Neural cell (in vitro differentiated cells): ENCODE measurements at regions not wholly inside any gene's neighbourhood (a gene's known extent, or its start where the extent isn't known, plus 50 kb on each side); places are given as distances from the start of the nearest gene placed in this dataset.

Experiments
- H2AFZ ChIP-seq: fragments of 200-600, 300-800 bp; sonication (generic), shearing (Covaris generic); 2 replicates; pipeline ENCODE4 v1.6.0; 2014; ENCODE audit warnings: low read depth, mild to moderate bottlenecking, antibody characterized with exemption, low read length, moderate library complexity
- H3F3A ChIP-seq: fragments of 200-600 bp; shearing (Covaris generic); 2 replicates; pipeline ENCODE4 v1.6.1; 2016; ENCODE audit warnings: mild to moderate bottlenecking, moderate library complexity, mixed read lengths, antibody characterized with exemption, low read length; ENCODE audit not compliant: insufficient read depth, poor library complexity, severe bottlenecking
- H3K27ac ChIP-seq: fragments of 200-600, 300-800 bp; sonication (generic), shearing (Covaris generic); 2 replicates; pipeline ENCODE4 v1.5.1; 2014; ENCODE audit warnings: mild to moderate bottlenecking, low read length, moderate library complexity
- H3K27me3 ChIP-seq: fragments of 300-800, 200-600 bp; sonication (generic), shearing (Covaris generic); 2 replicates; pipeline ENCODE4 v1.6.0; 2014; ENCODE audit warnings: mild to moderate bottlenecking, low read depth, low read length, moderate library complexity; ENCODE audit not compliant: insufficient read depth
- H3K36me3 ChIP-seq: fragments of 300-800, 200-600 bp; sonication (generic), shearing (Covaris generic); 2 replicates; pipeline ENCODE4 v1.5.1; 2014; ENCODE audit warnings: mild to moderate bottlenecking, antibody characterized with exemption, low read length, moderate library complexity; ENCODE audit not compliant: insufficient read depth
- H3K4me2 ChIP-seq: fragments of 300-800, 200-600 bp; sonication (generic), shearing (Covaris generic); 2 replicates; pipeline ENCODE4 v1.6.0; 2014; ENCODE audit warnings: mild to moderate bottlenecking, low read length
- H3K4me3 ChIP-seq: fragments of 300-800, 200-600 bp; sonication (generic), shearing (Covaris generic); 2 replicates; pipeline ENCODE4 v1.5.1; 2014; ENCODE audit warnings: mild to moderate bottlenecking, low read length, moderate library complexity
- H3K79me2 ChIP-seq: fragments of 200-600 bp; shearing (Covaris generic); replicated peaks from 2 replicates; pipeline ENCODE4 v1.6.0; 2014; ENCODE audit warnings: mild to moderate bottlenecking, low read length, moderate library complexity; ENCODE audit not compliant: insufficient read depth
- H3K9ac ChIP-seq: fragments of 300-800, 200-600 bp; sonication (generic), shearing (Covaris generic); 2 replicates; pipeline ENCODE4 v1.6.1; 2016; ENCODE audit warnings: mild to moderate bottlenecking, low read length, mixed read lengths
- H3K9me2 ChIP-seq: fragments of 200-600 bp; shearing (Covaris generic); 2 replicates; pipeline ENCODE4 v1.6.1; 2016; ENCODE audit warnings: mild to moderate bottlenecking, low read length, mixed read lengths; ENCODE audit not compliant: insufficient read depth
- H3K9me3 ChIP-seq: fragments of 200-600, 300-800 bp; sonication (generic), shearing (Covaris generic); 2 replicates; pipeline ENCODE4 v1.6.1; 2016; ENCODE audit warnings: mild to moderate bottlenecking, mixed run types, low read length, moderate library complexity, mixed read lengths
- H4K20me1 ChIP-seq: fragments of 200-600 bp; shearing (Covaris generic); 2 replicates; pipeline ENCODE4 v1.6.1; 2016; ENCODE audit warnings: mild to moderate bottlenecking, mixed run types; ENCODE audit not compliant: insufficient read depth
- CTCF ChIP-seq: fragments of 450-650 bp; IDR thresholded peaks from 2 replicates; pipeline ENCODE4 v1.5.1; 2014; ENCODE audit warnings: antibody characterized with exemption, mild to moderate bottlenecking, moderate library complexity; ENCODE audit not compliant: poor library complexity, severe bottlenecking
- EP300 ChIP-seq: fragments of 450-650 bp; conservative IDR thresholded peaks from 2 replicates; pipeline ENCODE4 v1.6.1; 2014; ENCODE audit warnings: antibody characterized with exemption, mild to moderate bottlenecking, moderate library complexity; ENCODE audit not compliant: poor library complexity, severe bottlenecking
- EZH2 ChIP-seq: fragments of 200-600, 300-800 bp; shearing (Covaris generic), sonication (generic); IDR thresholded peaks from 2 replicates; pipeline ENCODE4 v1.6.1; 2014; ENCODE audit warnings: antibody characterized with exemption, low read length, borderline replicate concordance, mild to moderate bottlenecking; ENCODE audit not compliant: insufficient read depth, poor library complexity, severe bottlenecking
- MXI1 ChIP-seq: fragments of 450-650 bp; conservative IDR thresholded peaks from 2 replicates; pipeline ENCODE4 v1.6.1; 2014; ENCODE audit warnings: antibody characterized with exemption, mild to moderate bottlenecking; ENCODE audit not compliant: poor library complexity, severe bottlenecking
- POLR2AphosphoS5 ChIP-seq: IDR thresholded peaks from 2 replicates; pipeline ENCODE4 v1.6.1; 2012
- RAD21 ChIP-seq: fragments of 450-650 bp; conservative IDR thresholded peaks from 2 replicates; pipeline ENCODE4 v1.6.1; 2014; ENCODE audit warnings: antibody characterized with exemption, mild to moderate bottlenecking, moderate library complexity
- REST ChIP-seq: IDR thresholded peaks from 2 replicates; pipeline ENCODE4 v1.6.1; 2012; ENCODE audit warnings: borderline replicate concordance
- SMC3 ChIP-seq: fragments of 450-650 bp; conservative IDR thresholded peaks from 2 replicates; pipeline ENCODE4 v1.6.1; 2014; ENCODE audit warnings: antibody characterized with exemption, mild to moderate bottlenecking, moderate library complexity; ENCODE audit not compliant: poor library complexity
- TAF1 ChIP-seq: IDR thresholded peaks from 2 replicates; pipeline ENCODE4 v1.6.1; 2012; ENCODE audit warnings: low read depth

- H3K36me3 ChIP-seq: no peaks in the 10 kb centered on the region
- H3F3A ChIP-seq: no peaks in the 10 kb centered on the region
- H3K9me3 ChIP-seq: no peaks in the 10 kb centered on the region
- no peak overlapping the region for H3K4me3 ChIP-seq
- H3K4me2 ChIP-seq: no peak overlapping the region
- TF ChIP-seq TAF1 (no peak), MXI1 (no peak), EP300 (no peak), RAD21 (no peak), SMC3 (no peak), REST (no peak), POLR2AphosphoS5 (no peak), EZH2 (no peak), CTCF (no peak)
- H4K20me1 ChIP-seq: no peaks in the 10 kb centered on the region
- H3K9me2 ChIP-seq: no peaks in the 10 kb centered on the region
- H3K27ac ChIP-seq: no peak overlapping the region
- H3K27me3 ChIP-seq: no peaks in the 10 kb centered on the region
- H3K79me2 ChIP-seq: no peaks in the 10 kb centered on the region
- H3K9ac ChIP-seq: no peak overlapping the region
- no peak overlapping the region for H2AFZ ChIP-seq
Observed at GRCh38 chr17:77778636-77779489, 179.6 kb upstream of the TNRC6C start.

GRCh38 chr17:77779711-77780539 is 178.6 kb upstream of the TNRC6C start:
- Histone ChIP-seq H3K79me2 (no peaks in the 10 kb centered on the region), H4K20me1 (no peaks in the 10 kb centered on the region), H3F3A (no peaks in the 10 kb centered on the region), H3K27ac (no peak overlapping the region), H3K9me3 (no peaks in the 10 kb centered on the region), H3K4me2 (no peak overlapping the region), H3K4me3 (no peak overlapping the region), H3K9ac (no peak overlapping the region), H2AFZ (no peak overlapping the region), H3K9me2 (no peaks in the 10 kb centered on the region), H3K27me3 (no peaks in the 10 kb centered on the region), H3K36me3 (no peaks in the 10 kb centered on the region)
- TF ChIP-seq EZH2 (no peak), MXI1 (no peak), TAF1 (no peak), SMC3 (no peak), REST (no peak), RAD21 (no peak), POLR2AphosphoS5 (no peak)
